Kidney epithelial cell (primary cell): ENCODE measurements at regions not wholly inside any gene's neighbourhood (a gene's known extent, or its start where the extent isn't known, plus 50 kb on each side); places are given as distances from the start of the nearest gene placed in this dataset.

ENCODE experiments used
- DNase-seq: peaks from one replicate; pipeline ENCODE4 v3.0.0-alpha.2; 2010; ENCODE audit warnings: low read depth
- H3K27me3 ChIP-seq: 2 replicates; pipeline ENCODE4 v1.6.0; 2011; ENCODE audit warnings: low read length; ENCODE audit not compliant: control insufficient read depth, insufficient read depth
- H3K36me3 ChIP-seq: 2 replicates; pipeline ENCODE4 v1.5.1; 2011; ENCODE audit warnings: low read length; ENCODE audit not compliant: control insufficient read depth, insufficient read depth
- H3K4me3 ChIP-seq: 2 replicates; pipeline ENCODE4 v1.5.1; 2011; ENCODE audit warnings: low read depth, mild to moderate bottlenecking, control low read depth, low read length
- TF ChIP-seq, protein P1 (sequence below): IDR thresholded peaks from 2 replicates; pipeline ENCODE4 v1.5.1; 2011; ENCODE audit warnings: mild to moderate bottlenecking, moderate library complexity, low read length, control low read depth, inconsistent platforms; ENCODE audit not compliant: insufficient read depth, poor library complexity, severe bottlenecking

DNA sequence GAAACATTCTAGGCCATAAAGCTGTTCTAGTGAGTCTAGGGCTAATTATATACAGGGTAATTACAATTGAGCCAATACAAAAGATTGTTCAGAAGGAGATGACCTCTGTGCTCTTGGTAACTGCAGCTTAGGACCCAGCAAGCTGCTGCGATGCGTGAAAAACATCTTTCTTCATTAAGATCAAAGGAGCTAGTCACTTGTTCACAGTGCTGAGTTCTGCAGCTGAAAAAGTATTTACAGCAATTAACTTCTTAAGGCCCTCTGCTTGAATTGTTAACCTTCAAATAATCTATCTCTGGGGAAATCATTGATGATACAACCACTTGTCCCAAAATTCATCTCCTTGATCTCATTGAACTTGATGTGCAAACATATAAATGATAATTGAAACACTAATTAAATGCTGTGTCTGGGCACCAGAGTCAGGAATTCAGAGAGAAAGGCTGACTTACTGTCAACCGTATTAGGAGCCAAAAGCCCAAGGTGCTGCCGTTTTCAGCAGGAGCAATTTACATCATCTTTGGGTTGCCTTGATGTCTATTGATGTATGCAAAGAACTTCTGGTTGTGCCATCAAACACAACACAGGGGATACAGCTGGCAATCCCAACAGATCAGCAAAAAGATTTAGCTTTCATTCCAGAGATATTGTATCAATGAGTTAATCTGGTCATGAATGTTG lies 213.0 kb downstream of the NECTIN3 start:
- no peak for DNase-seq
- TF ChIP-seq, protein P1, sequence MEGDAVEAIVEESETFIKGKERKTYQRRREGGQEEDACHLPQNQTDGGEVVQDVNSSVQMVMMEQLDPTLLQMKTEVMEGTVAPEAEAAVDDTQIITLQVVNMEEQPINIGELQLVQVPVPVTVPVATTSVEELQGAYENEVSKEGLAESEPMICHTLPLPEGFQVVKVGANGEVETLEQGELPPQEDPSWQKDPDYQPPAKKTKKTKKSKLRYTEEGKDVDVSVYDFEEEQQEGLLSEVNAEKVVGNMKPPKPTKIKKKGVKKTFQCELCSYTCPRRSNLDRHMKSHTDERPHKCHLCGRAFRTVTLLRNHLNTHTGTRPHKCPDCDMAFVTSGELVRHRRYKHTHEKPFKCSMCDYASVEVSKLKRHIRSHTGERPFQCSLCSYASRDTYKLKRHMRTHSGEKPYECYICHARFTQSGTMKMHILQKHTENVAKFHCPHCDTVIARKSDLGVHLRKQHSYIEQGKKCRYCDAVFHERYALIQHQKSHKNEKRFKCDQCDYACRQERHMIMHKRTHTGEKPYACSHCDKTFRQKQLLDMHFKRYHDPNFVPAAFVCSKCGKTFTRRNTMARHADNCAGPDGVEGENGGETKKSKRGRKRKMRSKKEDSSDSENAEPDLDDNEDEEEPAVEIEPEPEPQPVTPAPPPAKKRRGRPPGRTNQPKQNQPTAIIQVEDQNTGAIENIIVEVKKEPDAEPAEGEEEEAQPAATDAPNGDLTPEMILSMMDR, result no peak
- Histone ChIP-seq H3K36me3 (no peaks in the 10 kb centered on the region), H3K27me3 (no peaks in the 10 kb centered on the region), H3K4me3 (no peak overlapping the region)

DNA sequence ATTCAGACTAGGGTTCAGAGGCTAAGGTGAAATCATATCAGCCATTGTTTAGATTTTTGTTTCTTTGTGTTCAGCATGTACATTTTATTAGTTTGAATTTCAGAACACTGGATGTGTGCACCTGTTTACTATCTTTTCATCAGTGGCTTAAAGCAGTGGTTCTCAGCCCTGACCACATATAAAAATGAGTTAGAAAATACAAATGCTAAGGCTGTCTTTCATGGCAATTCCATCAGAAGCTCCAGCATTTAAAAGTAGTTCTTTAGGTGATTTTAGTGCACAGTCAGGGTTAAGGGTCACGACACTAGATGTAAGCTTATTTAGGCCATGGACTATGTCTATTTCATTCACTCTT lies 213.5 kb downstream of the NECTIN3 start:
- H3K27me3 ChIP-seq, result no peaks in the 10 kb centered on the region
- no peaks in the 10 kb centered on the region for H3K36me3 ChIP-seq
- TF ChIP-seq, protein P1, result no peak
- H3K4me3 ChIP-seq, result no peak overlapping the region
- no peak for DNase-seq

DNA sequence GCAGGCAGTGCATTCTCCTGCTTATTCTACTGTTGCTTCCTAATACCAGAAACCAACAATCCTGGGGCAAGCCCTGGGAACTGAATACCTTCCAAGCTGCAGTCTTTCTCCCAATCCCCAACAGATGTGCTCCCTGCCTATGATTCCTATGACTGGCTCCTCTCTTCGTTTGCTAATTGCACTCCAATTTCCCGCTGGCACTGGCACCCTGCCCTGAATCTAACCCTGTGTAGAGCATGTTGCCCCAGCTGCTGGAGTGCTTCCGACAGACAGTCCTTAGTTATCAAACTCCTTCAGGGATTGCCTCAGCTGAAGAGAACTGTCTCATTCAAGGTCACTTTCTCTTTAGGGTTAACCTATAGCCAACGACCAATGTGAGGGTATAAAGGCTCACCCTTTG lies 214.1 kb downstream of the NECTIN3 start:
- DNase-seq, result no peak
- Histone ChIP-seq H3K4me3 (no peak overlapping the region), H3K27me3 (no peaks in the 10 kb centered on the region), H3K36me3 (no peaks in the 10 kb centered on the region)
- TF ChIP-seq, protein P1, result no peak

DNA sequence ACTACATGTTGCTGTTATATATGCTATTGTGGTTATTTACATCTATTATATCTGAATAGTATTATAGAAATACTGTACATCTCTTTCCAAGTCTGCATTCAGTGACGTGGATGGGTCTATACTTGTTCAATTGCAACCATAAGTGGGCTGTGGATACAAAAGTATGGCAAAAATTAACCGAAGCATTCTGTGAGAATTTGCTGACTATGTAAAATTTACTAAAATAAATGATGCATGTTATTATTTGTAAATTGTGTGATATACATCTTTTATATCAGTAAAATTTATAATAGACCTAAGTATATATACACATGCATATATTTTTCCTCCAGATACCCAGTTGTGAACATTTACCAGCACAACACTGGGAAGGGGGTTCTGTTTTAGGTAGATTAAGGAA lies 215.1 kb downstream of the NECTIN3 start:
- TF ChIP-seq, protein P1, result no peak

DNA sequence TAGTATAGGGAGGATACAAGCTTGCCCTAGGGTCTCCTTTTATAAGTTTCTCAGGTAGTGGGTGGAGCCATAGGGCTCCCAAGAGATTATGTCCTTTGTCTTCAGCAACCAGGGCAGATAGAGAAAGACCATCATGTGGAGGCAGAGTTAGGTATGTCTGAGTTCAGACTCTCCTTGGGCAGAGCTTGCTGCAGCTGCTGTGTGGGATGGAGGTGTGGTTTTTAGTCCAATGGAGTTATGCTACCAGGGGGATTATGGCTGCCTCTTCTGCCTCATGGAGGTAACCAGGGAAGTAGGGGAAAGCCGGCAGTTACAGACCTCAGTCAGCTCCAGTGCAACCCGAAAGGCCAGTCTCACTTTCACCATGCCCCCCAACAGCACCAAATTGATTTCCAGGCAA lies 220.5 kb downstream of the NECTIN3 start:
- DNase-seq, result no peak
- TF ChIP-seq, protein P1, result no peak
- Histone ChIP-seq H3K4me3 (no peak overlapping the region), H3K36me3 (no peaks in the 10 kb centered on the region), H3K27me3 (no peaks in the 10 kb centered on the region)

More for the DNA sequence above, 215.1 kb downstream of the NECTIN3 start:
- DNase-seq, result no peak
- no peak overlapping the region for H3K4me3 ChIP-seq
- no peaks in the 10 kb centered on the region for H3K27me3 ChIP-seq
- H3K36me3 ChIP-seq, result no peaks in the 10 kb centered on the region

DNA sequence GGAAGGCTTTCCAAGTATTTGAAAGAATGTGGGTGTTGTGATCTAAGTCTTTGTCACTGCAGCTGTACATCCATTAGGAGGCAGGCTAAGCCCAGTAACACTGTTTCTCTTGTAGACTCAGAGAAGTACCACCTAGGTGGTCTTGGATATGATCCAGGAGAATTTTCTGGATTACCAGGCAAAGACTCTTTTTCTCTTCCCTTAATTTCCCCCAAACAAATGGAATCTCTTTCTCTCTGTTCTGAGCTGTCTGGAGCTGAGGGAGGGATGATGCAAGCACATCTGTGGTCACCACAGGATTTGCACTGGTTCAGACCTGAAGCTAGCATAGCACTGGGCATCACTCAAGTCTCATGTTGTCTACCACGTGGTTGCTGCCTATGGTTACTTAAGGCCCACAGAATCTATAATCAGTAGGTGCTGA lies 227.6 kb downstream of the NECTIN3 start:
- Histone ChIP-seq H3K36me3 (no peaks in the 10 kb centered on the region), H3K4me3 (no peak overlapping the region), H3K27me3 (no peaks in the 10 kb centered on the region)
- TF ChIP-seq, protein P1, result no peak
- DNase-seq, result no peak
